DOHH2 (cell line): ENCODE measurements at regions not wholly inside any gene's neighbourhood (a gene's known extent, or its start where the extent isn't known, plus 50 kb on each side); places are given as distances from the start of the nearest gene placed in this dataset.

Experiments
- H3F3A ChIP-seq: fragments of 200-600 bp; sonication (generic), shearing (Covaris generic); 2 replicates; pipeline ENCODE4 v1.6.0; 2016; ENCODE audit warnings: antibody characterized with exemption, mild to moderate bottlenecking; ENCODE audit not compliant: control insufficient read depth, insufficient read depth
- H3K27ac ChIP-seq: fragments of 200-600 bp; sonication (generic); 2 replicates; pipeline ENCODE4 v1.5.1; 2014; ENCODE audit warnings: low read depth, mild to moderate bottlenecking, low read length, moderate library complexity
- H3K27me3 ChIP-seq: fragments of 200-600 bp; sonication (generic); 2 replicates; pipeline ENCODE4 v1.6.1; 2014; ENCODE audit warnings: mild to moderate bottlenecking, low read length, mixed read lengths; ENCODE audit not compliant: control insufficient read depth
- H3K36me3 ChIP-seq: fragments of 200-600 bp; sonication (generic); 2 replicates; pipeline ENCODE4 v1.6.1; 2014; ENCODE audit warnings: mild to moderate bottlenecking, low read length, moderate library complexity, mixed read lengths; ENCODE audit not compliant: control insufficient read depth
- H3K4me1 ChIP-seq: fragments of 200-600 bp; sonication (generic); 2 replicates; pipeline ENCODE4 v1.6.1; 2014; ENCODE audit warnings: mild to moderate bottlenecking, low read length, mixed read lengths; ENCODE audit not compliant: control insufficient read depth
- H3K4me2 ChIP-seq: fragments of 200-600 bp; sonication (generic); 2 replicates; pipeline ENCODE4 v1.6.0; 2014; ENCODE audit warnings: mild to moderate bottlenecking, low read length, moderate library complexity
- H3K4me3 ChIP-seq: fragments of 200-600 bp; sonication (generic); 2 replicates; pipeline ENCODE4 v1.5.1; 2014; ENCODE audit warnings: mild to moderate bottlenecking, low read length, mixed read lengths
- H3K79me2 ChIP-seq: fragments of 200-600 bp; sonication (generic); 2 replicates; pipeline ENCODE4 v1.6.1; 2014; ENCODE audit warnings: mild to moderate bottlenecking, low read length, mixed read lengths; ENCODE audit not compliant: control insufficient read depth
- H3K9me2 ChIP-seq: fragments of 200-600 bp; sonication (generic); replicated peaks from 2 replicates; pipeline ENCODE4 v1.6.1; 2014; ENCODE audit warnings: mild to moderate bottlenecking, low read length, mixed read lengths; ENCODE audit not compliant: control insufficient read depth
- H3K9me3 ChIP-seq: fragments of 200-600 bp; sonication (generic); 2 replicates; pipeline ENCODE4 v1.6.1; 2014; ENCODE audit warnings: antibody characterized with exemption, low read length, mixed read lengths; ENCODE audit not compliant: control insufficient read depth, insufficient read depth
- H4K20me1 ChIP-seq: fragments of 200-600 bp; sonication (generic); 2 replicates; pipeline ENCODE4 v1.6.0; 2014; ENCODE audit warnings: low read depth, mild to moderate bottlenecking, antibody characterized with exemption, low read length, moderate library complexity; ENCODE audit not compliant: control insufficient read depth, insufficient read depth
- CTCF ChIP-seq: fragments of 200-600 bp; sonication (generic); IDR thresholded peaks from one replicate; pipeline ENCODE4 v1.5.1; 2014; ENCODE audit warnings: antibody characterized with exemption, mild to moderate bottlenecking, low read depth, low read length; ENCODE audit not compliant: poor library complexity, severe bottlenecking
- EZH2phosphoT487 ChIP-seq: fragments of 200-600 bp; sonication (generic); IDR thresholded peaks from 2 replicates; pipeline ENCODE4 v1.6.1; 2017; ENCODE audit warnings: borderline replicate concordance, mild to moderate bottlenecking, antibody characterized with exemption, low read length, moderate library complexity, mixed read lengths

DNA sequence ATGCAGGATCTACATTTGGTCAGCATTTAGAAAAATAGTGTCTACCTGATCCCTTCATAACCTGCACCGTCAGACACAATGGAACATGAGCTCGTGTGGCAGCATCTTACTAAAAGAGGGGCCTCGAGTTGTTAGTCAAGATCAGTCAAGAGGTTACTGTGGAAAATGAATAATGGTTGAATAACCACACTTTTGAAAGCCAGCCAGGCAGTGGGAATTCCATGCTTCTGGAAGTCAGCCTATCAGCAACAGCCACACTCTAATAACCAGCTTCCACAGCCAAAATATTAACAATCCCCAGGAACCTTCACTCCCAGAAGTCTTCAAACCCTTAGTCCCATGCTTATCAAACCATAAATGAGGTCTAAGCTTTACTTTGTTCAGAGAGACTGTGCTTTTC is 234.3 kb downstream of the HS3ST1 start:
- no peaks in the 10 kb centered on the region for H3K9me3 ChIP-seq
- H3K79me2 ChIP-seq = no peaks in the 10 kb centered on the region
- TF ChIP-seq EZH2phosphoT487 (no peak), CTCF (no peak)
- no peaks in the 10 kb centered on the region for H4K20me1 ChIP-seq
- no peaks in the 10 kb centered on the region for H3K27me3 ChIP-seq
- no peaks in the 10 kb centered on the region for H3K9me2 ChIP-seq
- H3F3A ChIP-seq = no peaks in the 10 kb centered on the region
- H3K4me1 ChIP-seq = peaks cover 10% of the 10 kb centered on the region
- H3K4me2 ChIP-seq = no peak overlapping the region
- no peaks in the 10 kb centered on the region for H3K36me3 ChIP-seq
- H3K27ac ChIP-seq = no peak overlapping the region
- H3K4me3 ChIP-seq = no peak overlapping the region

GRCh38 chr4:11189756-11190155 is 238.9 kb downstream of the HS3ST1 start:
- Histone ChIP-seq H3K4me2 (no peak overlapping the region), H3K9me3 (no peaks in the 10 kb centered on the region), H4K20me1 (no peaks in the 10 kb centered on the region), H3K79me2 (no peaks in the 10 kb centered on the region), H3K4me3 (no peak overlapping the region), H3K9me2 (no peaks in the 10 kb centered on the region), H3K4me1 (peaks cover 9% of the 10 kb centered on the region), H3K27ac (no peak overlapping the region), H3K27me3 (no peaks in the 10 kb centered on the region), H3F3A (no peaks in the 10 kb centered on the region), H3K36me3 (no peaks in the 10 kb centered on the region)
- TF ChIP-seq EZH2phosphoT487 (no peak), CTCF (no peak)

DNA sequence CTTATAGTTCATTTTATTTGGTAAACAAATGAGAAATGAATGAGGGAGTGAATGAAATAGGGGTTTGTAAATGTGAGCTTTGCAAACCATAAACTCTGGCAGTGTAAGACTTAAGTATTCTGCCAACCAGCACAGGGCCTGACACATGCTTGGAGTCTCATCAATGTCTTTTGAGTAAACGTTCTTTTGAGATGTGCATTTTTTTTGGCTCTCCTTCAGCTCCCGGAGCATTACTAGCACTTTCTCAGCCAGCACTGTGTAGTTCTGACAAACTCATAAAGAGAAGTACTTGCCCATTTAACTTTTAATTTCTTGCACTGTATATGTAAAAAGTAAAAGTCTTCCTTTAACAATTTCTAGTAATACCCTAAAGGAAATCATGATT is 245.3 kb downstream of the HS3ST1 start:
- no peaks in the 10 kb centered on the region for H3K9me3 ChIP-seq
- no peaks in the 10 kb centered on the region for H3K36me3 ChIP-seq
- no peaks in the 10 kb centered on the region for H3K27me3 ChIP-seq
- H4K20me1 ChIP-seq = no peaks in the 10 kb centered on the region
- no peaks in the 10 kb centered on the region for H3F3A ChIP-seq
- no peaks in the 10 kb centered on the region for H3K9me2 ChIP-seq
- TF ChIP-seq CTCF (no peak), EZH2phosphoT487 (no peak)
- no peak overlapping the region for H3K4me2 ChIP-seq
- no peaks in the 10 kb centered on the region for H3K79me2 ChIP-seq
- H3K4me1 ChIP-seq = no peaks in the 10 kb centered on the region
- H3K4me3 ChIP-seq = no peak overlapping the region
- H3K27ac ChIP-seq = no peak overlapping the region
